Astrocyte of the hippocampus (primary cell): ENCODE measurements at regions not wholly inside any gene's neighbourhood (a gene's known extent, or its start where the extent isn't known, plus 50 kb on each side); places are given as distances from the start of the nearest gene placed in this dataset.

Source experiments
- DNase-seq: peaks from one replicate; pipeline ENCODE4 v3.0.0; 2011; ENCODE audit warnings: low read depth, low spot score

DNA sequence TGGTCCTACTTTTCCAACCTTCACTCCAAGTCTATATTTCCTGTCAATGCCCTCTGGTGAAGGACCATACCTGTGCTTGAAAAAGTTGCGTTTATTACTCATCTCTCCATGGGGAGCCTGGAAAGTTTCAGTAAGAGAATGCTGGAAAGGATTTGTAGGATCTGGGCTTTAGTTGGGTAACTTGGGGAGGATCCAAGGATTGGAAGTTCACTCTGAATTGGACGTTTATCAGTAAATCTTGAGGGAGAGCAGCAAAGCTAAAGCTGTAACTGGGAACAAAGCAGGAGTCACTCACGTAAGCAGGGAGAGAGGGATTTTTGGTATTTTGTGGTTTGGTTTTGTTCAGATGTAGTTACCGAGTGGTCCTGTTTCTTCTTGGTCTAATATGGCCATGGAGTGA, 51.4 kb upstream of the NPVF start:
- no peak for DNase-seq

DNA sequence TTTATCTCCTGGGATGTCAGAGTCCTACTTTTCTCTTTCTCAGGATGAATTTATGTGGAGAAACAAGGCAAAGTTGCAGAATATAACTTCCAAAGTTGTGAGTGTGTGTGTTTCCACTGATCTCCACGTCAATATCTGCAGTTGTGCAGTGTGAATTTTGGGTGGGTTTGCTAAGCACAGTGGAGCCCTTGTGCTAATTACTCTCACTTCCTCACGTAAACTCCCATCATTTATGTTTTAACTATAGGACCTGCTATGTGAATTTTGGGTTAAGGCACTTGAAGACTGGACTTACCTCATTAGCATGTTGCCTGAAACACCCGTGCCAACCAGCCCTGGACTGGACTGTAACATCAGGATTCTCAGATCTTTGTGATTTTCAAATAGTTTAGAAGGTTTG, 51.9 kb upstream of the NPVF start:
- DNase-seq: no peak

DNA sequence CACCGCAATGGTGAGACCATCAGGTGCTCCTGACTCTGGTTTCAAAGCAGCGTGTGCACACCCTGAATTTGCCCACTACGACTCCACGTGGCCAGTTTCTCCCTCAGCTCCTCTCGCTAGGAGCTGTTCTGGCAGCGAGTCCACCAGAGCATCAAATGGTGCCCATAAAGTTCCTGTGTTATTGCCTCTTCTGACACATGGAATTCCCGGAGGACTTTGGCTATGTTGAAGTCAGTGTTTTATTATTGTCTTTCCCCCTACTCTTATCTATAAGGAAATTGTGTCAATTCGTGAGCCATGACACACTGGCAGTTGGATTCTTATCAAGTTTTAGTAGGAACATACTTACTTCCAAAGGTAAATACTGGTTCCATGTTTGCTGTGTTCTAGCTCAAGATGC, 53.9 kb upstream of the NPVF start:
- no peak for DNase-seq

DNA sequence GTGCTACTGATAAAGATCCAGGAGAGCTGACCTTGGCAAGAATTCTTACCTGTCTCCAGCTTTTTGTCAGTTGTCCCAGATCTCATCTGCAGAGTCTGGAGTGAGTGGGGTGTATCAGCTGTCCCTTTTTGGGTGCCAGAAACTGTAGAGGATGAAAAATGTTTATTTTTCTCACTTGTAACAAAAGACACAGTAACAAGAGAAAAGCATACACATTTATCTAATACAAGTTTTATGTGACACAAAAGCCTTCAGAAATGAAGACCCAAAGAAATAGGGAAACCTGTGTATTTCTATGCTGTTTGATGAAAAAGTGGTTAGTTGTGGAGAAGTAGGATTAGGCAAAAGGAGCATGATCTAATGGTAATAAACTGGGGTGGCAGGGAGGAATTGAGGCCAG, 58.5 kb upstream of the NPVF start:
- DNase-seq: no peak

DNA sequence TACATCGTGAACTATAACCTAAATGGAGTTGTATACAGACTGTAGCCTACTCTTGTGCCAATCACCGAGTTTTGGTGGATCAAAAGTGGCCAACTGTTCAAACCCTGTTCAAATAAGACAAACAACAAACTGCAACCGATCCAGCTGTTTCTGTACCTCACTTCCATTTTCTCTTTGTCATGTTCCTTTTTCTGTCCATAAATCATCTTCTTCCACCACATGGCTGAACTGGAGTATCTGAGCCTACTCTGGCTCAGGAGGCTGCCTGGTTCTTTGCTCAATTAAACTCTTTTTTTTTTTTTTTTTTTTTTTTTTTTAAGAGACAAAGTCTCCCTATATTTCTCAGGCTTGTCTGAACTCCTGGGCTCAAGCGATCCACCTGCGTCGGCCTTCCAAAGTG, 59.0 kb upstream of the NPVF start:
- no peak for DNase-seq

DNA sequence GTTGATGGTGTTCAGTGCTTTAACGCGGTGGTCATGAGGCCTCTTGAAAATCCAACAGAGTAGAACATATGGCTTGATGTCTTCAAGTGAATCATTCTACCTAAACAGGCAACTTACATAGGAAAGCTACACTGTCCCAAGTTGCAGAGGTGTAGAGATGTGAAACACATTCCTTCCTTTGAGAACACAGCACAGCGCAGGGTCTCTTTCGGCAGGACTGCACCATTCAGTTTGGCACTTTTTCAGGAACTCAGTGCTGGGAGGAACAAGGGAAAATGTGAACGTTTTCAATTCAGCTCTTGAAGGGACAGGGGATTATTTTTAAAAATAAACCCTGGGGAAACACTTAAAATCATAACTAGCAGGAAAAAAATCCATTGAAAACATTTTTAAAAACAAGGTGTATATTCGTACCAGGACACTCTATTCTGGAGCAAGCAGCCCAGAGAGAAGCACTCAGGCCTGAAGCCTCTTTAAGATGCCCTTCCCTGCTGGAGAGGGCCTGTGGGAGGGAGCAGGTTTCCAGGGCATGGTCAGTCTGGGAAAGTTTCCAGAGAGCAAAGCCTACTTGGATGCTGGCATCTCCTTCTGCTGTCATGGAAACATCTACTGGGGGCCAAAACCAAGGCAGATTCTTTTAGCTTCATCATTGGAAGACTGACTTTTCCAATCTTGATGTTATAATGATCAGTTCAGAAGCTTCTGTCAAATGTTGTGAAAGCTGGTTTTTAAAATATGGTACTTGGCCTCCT, 60.4 kb upstream of the NPVF start:
- peak; percentile 84 for DNase-seq

DNA sequence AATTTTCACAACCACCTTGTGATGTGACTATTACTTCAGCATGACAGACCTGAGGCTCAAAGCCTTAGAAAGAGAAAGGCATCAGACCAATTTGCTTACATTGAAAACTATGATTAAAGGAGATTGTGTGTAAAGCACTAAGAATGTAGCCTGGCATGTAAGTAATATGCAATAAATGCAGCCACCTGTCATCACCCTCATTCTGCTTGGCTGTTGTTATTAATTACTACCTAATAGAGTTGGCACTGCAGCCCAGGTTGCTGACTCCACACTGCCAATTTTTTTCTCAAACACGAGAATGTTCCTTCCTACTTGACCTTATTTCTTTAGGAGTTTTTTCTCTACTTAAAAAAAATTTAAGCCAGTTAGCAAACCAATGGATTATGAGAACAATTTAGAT, 61.2 kb upstream of the NPVF start:
- DNase-seq: no peak

DNA sequence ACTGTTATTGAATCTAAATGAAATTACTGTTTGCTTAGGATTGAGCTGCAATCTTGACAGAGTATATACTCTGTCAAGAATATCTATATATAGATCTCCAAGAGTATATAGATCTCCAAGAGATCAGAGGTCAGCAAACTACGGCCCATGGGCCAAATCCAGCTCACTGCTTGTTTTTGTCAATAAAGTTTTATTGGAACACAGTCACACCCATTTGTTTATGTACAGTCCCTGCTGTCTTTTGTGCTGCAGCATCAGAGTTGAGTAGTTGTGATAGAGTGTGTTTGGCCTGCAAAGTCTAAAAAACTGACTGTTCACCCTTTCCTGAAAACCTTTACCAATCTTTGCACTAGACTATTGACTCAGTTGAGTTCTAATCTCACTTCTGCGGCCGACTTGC, 66.3 kb upstream of the NPVF start:
- no peak for DNase-seq

DNA sequence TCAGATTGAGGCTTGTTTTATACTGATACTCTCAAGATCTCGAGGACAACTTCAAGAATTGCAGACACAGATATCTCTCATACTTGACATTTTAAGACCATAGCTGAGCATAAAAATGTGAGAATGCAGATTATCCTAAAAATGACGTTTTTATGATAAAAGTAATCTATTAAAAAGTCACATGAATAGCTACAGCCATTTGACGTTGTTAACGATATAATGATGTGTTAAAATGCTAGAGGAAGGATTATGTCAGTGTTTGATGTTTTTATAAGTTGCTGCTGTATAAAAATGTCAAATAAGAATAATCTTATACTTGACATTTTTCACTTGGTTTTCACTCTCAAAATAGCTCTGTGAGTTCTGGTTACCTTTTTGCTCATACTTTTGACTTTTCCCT, 67.1 kb upstream of the NPVF start:
- no peak for DNase-seq

DNA sequence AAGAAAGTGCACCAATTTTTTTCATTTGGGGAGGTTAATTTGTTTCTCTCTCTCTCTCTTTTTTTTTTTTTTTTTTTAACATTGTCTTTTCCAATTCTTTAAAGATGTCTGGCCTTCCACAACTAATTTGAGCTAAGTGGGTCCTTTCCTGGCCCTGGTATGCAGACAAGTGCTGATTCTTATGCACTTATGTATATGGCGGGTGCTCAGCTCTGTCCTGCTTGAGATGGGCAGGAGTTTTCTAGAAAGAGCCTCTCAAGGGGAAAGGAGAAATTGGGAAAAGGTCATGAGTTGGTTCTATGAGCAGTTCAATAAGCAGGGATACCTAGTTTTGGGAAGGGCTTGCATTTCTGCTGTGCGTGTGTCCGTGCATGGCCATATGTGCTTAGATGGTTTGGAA, 67.8 kb upstream of the NPVF start:
- no peak for DNase-seq

DNA sequence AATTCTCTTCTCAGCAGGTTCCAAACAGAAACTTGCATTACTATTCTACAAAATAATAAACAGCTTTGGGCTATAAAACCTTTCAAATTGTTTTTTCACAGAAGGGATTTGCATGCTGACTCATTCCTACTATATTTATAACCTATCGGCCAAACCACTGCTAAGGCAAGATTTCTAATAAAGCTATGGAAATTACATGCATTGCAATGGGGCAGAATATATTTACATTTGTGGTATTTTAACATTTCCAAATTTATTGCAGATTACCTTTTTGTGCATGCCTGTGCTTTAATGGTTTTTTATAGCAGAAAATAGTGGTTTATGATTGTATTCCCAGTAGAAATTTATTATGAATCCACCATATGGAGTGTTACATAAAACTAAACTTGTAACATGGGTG, 69.0 kb upstream of the NPVF start:
- DNase-seq: no peak

DNA sequence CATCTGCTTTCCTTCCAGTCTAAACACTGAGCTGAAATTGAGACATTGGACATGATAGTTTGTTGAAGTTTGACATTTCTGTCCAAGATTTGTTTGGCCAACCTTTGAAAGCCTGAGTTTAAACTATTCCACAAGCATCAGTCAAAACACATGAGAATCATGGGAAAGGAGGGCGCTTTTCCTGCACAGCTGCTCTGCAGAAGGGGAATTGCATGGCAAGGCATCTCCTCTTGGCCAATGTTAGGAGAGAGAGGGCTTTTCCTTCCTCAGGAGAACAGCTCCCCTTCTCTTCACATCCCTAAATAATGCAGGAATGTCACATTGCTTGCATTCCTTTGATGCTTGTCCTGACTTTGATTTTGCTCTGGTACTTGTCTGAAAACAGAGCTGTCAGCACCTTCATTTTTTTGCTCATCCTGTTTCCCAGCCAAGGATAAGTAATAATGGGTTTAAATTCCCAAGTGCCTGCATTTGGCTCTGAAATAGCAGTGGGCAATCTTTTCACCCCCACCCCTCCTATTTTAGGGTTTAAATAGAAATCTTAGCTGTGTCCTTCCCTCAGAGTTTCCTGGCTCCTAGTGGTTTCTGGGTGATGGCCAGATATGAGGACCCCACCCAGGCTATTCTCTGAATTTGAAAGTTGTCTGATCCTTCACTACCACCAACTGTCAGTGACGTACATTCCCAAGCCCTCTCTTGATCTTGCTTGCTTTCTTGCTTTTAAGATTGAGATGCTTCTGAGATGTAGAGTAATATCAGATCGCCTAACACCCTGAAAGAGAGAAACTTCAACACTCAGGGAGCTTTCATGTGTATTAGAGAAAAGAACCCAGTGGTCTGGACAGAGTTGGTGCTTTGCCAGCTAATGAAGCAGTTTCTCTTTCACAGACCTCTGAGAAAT, 75.2 kb upstream of the NPVF start:
- peak; percentile 72 for DNase-seq

DNA sequence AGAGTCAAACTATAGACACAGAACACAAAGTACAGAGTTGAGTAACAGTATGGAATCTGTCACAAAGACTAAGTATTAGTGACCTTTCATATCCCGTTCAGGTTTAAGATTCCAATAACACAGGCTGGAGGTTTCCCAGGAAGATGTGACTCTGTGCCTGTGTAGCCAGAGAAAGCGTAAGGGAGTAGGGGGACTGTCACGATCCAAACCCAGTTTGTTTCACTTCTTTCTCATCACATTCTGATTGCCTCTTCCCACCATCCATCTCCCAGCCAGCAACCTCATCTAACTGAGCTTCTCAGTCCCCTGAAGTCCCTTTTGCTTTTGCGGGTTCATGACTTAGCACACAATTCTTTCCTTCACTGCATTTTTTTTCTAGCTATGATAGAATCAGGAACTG, 76.4 kb upstream of the NPVF start:
- DNase-seq: no peak

DNA sequence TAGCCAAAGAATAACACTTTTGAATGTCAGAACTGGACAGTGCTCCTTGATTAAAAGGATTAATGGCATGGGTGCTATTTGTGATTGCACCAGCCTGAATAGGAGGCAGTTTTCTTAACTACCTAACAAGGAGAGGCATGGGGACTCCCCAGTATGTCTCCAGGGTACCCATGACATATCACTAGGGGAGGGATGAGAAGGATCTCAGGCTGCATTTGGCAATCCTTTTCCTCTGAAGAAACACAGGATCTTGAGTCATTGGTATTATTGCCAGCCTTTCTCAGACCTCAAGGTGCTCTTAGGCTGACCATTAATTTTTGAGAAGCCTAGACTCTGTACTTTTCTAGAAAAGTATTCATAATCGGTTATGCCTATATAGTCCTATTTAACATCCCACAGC, 77.5 kb upstream of the NPVF start:
- DNase-seq: no peak

DNA sequence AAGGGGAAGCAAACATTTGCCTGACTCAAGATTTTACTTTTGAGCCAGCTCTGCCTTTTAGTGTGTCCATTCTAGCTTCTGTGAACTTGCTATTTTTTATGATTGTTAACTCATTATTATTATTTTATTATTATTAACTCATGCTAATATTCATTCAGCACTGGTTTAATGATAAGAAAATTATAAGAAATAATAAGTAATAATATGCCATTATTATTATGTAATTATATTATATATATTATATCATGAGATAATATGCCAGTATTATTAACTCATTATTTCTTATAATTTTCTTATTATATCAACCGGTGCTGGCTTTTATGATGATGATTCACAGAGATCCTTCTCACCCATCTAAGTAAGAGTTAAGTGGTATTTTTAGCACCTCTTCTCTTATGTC, 79.3 kb upstream of the NPVF start:
- no peak for DNase-seq

DNA sequence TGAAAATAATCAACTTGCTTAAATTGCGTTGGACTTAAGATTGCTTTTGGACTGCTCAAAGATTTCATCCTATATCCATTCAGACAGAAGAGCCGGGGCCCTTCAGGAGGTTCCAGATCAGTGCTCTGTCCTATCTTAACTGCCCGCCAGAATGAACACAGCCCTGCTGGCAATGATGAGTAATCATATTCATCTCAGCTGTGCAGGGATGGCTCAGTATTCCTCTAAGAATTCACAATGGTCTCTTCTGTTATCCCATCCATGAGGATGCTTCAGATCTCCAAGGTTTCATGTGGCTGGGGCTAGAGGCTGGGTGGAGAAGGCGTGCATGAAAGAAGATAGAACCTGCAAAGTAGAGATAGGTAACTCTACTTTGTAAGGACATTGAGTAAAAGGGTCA, 80.0 kb upstream of the NPVF start:
- no peak for DNase-seq

DNA sequence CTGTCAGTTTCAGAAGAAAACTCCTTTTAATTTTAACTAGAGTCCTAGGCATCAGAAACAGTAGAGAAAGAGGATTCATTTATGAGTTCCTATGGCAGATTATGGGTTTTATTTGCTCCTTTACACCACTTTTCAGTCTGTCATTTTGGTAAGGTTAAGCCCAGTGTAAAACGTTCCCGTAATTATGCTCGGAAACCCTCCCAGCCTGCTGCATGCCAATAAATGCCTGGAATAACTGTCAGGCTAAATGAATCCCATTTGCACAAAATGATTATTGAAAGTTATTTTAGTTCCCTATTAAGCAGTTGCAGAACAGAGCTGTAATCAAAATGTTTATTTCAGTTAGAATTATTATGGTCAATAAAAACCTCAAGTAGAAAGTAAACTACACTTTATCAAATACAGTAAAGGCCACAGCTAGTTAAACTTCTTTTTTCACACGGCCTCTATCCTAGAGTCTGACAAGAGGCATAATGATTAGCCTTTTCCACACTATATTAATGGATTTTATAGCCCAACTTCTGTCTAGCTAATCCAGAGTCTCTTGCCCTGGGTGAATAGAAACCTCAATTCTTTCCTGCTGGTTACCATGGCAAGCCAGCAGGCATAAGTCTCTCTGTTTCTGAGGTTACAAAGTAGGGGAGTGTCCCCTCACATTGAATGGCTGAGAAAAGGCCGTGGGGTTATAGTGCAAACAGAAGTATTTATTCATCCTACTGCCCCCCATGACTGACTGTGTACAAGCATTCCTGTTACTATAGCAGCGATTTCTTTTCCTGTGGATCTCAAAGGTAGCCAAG, 80.8 kb upstream of the NPVF start:
- peak; percentile 24 for DNase-seq

DNA sequence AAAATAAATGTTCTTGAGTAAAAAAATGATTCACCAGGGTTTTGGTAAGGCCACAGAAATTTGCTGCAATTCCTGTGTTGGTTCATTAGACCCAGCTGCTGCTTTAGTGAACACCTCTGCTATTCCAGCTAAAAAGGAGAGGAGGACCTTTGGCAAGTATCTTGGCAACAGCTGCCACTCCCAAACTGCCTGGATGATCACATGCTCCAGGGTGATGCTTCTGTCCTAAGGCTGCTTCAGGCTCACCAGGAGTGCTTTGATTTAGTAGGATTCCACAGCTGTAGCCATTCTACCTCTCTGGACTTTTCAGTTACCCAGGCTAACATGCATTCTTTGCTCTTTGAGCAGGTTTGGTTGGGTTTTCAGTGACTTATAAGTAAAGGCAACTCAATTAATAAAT, 82.6 kb upstream of the NPVF start:
- DNase-seq: peak; percentile 16

DNA sequence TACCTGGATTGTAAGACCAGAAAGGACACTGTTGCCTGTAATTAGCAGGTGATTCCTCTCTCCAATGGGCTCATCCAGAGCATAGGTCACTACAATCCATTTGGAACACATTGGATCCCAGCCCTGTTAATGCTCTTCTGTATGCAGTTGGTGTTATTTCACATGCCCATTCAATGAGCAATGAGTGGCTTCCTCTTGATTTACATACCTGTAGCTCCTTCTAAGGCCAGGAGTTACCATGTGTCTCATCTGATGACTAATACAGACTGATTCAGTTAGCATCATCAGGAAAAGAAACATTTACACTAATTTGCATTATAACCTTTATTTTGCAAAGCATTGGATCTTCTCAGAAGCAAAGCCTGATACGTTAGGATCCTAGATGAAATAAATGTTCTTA, 83.1 kb upstream of the NPVF start:
- peak; percentile 20 for DNase-seq

DNA sequence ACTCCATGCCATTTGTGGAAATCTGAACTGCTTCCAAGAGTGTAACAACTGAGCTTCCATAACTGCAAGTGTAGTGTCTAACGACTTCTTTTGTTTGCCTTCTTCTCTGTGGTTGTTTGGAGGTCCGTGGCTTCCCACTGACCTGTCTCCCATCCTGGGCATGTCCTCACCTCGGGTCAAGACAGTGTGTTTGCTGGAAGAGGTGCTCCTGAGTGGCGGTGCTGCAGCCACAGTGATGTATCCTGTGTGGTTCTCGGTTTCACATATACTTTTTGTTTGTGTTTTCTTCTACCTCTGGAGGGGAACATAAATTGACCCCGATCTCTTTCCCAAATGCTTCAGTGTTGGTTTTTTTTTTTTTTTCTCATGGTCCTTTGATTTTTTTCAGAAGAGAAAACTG, 84.7 kb upstream of the NPVF start:
- DNase-seq: no peak

DNA sequence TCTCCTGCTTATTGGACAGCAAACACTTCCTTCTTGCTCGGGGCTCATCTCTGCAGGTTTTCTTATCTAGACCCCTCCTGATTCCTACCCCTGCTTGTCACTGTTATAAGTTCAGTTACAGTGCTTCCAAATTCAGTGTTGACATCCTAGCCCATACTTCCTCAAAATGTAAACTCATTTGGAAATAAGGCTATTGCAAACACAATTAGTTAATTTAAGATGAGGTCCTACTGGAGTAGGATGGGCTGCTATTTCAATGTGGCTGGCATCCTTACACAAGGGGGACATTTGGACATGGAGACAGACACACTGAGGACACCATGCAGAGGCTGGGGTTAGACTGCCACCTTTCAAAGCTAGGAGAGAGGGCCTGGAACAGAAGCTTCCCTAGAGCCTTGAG, 85.2 kb upstream of the NPVF start:
- no peak for DNase-seq

DNA sequence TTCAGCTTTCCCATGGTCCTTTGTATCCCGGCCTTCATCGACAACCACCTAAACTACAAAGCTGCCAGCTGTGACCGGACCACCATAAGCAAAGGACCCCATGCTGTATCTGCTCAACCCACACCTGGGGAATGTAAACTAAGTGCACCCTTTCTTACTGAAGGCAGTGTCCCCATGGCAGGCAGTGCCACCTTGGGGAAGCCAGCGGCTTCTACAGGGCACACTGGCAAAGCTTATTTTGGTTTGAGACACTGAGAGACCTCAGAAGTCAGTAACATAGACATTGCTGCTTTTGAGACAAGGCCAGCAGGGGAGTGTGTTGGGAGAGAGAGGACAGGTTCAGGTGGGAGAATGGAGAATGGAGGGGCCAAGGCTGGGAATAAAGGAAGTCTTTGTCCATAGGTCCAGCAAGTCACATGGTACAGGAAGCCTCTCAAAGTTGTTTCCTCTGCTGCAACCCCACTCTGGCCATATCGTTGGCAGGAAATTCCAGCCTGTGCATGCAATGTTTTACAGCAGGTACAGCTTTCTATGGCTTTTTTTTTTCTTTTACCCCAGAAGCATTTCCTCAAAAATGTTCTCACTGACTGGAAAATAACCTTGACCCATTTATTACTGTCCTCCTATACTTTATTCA, 85.9 kb upstream of the NPVF start:
- DNase-seq: no peak
